HK-2 (cell line): ENCODE measurements at regions not wholly inside any gene's neighbourhood (a gene's known extent, or its start where the extent isn't known, plus 50 kb on each side); places are given as distances from the start of the nearest gene placed in this dataset.

Experiments
- DNase-seq: peaks from one replicate; pipeline ENCODE4 v3.0.0-alpha.2; 2018; ENCODE audit not compliant: unreplicated experiment

DNA sequence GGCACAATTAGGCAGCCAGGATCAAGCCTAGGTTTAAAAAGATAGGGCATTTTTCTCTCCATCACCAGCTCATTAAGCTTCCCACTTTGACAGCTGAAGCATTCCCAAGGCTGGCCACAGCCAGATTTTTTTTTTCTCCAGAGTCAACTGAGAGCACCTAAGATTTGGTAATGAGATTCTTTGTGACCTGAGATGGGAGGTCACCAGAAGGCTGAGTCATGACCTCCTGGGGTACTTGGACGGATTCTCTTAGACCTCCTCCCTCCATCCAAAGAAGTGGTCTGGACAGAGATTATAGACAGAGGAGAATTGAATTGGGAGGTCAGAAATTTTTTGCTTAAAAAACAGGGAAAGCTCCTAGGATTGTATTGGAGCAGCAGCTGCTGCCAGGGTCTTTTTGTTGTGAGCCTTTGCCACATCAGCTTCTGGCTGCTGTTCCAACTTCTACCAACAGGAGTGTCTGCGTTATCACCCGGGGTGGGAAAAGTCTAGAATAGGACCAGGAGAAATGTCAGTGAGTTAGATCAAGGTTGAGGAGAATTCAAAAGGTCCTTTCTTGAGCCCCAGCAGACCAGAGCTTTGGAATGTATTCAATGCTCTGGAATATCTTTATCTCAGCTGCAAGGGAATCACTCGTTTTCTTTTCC lies 221.2 kb upstream of the N4BP1 start:
- DNase-seq, result no peak

DNA sequence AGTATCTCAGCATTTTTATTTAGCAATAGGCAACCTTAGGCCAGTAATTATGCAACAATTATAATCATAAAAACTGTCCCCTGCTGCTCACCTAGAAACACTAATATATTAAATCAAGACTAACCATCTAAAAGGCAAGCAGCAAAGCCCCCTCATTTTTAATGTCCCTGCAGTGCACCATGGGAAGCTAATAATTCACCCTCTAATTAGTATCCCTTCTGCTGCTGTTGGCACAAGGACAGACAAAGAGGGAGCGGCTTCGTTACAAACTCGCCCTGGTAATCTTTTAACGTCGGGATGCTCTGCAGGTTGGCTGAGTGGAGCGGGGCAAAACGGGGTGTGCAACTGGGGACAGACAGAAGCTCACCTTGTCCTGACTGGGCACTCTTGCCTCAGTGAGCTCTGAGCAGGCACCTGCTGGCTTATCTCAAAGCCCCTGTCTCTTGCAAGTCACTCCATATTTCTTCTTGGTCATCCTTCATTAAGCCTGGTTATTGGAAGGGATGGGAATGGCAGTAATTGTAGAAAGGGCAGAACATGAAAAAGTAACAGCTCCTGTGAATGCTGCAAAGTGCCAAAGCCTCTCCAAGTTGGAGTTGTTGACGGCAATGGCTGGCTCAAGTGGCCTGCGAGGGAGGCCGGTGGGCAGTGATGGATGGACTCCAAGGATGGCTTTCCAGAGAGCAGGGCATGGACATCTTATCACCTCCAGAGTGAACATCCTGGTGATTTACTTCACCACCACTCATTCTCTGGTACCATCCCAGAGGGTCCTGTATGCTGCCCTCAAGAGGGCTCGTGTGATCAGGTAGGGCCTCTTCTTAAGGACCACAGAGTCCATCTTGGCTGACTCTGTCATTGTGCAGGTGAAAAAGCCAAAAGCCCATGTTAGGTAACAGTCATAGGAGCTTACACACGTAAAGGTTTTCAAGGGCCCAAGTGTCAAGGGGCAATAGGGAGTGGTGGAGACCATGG lies 219.6 kb upstream of the N4BP1 start:
- no peak for DNase-seq

DNA sequence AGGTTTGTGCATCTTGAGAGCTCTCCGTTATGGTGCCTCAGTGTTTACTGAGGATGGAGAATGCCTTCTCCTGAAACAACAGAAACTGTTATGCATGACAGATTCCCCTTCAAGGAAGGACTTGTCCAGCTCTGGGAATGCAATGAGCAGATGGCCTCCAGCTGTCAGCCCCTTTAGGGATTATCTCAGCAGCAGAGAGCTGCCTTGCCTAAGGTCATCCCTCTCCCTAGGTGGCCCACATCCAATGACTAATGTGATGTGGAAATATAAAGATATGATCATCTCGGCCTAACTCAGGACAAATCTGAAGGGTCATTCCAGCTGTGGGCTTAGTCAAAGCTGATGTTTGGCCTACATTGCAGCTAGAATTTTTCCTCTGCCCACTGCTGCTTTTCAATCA lies 214.3 kb upstream of the N4BP1 start:
- no peak for DNase-seq

DNA sequence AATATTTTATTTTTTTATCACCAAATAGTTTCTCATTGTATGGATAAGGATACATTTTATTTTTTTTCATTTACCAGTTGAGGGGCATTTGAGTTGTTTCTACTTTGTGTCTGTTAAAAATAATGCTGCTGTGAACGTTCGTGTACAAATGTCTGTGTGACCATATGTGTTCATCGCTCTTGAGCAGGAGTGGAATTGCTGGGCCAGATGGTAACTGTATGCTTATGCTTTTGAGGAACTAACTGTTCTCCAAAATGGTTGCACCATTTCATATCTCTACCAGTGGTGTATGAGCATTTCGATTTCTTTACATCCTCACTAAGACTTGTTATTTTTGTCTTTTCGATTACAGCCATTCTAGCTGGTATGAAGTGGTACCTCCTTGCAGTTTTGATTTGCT lies 212.5 kb upstream of the N4BP1 start:
- DNase-seq, result no peak

DNA sequence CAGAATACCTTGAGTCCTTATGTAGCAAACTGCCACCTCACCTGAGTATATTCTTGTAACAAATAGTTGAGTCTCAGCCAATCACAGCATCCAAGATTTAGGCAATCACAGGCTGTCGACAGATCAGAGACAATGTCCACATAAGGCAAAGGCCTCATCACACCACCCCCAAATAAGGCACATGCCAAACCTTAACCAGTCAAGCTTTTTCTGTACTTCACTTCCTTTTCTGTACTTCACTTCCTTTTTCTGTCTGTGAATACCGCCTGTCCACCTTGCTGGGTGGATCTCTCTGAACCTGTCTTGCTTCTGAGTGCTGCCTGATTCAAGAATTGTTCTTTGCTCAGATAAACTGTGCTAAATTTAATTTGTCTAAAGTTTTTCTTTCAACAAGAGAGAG lies 210.4 kb upstream of the N4BP1 start:
- DNase-seq, result no peak

DNA sequence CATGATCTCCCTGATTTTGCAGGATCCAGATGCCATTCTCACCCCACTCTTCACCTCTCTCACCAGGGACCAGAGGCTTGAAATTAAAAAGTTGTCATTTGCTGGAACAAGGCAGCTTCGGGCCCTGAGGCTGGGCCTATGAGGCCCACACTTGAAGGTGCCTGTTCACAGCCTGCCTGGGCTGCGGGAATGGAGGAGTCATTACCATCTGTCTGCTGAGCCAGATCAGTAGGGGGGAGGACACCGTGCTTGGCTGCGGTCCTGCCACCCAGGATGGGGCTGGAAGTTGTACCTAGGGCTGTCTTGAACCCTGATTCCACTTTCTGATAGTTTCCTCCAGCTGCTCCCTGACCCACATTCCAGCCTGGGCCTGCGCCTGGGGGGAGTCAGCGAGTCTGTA lies 208.3 kb upstream of the N4BP1 start:
- DNase-seq, result no peak

DNA sequence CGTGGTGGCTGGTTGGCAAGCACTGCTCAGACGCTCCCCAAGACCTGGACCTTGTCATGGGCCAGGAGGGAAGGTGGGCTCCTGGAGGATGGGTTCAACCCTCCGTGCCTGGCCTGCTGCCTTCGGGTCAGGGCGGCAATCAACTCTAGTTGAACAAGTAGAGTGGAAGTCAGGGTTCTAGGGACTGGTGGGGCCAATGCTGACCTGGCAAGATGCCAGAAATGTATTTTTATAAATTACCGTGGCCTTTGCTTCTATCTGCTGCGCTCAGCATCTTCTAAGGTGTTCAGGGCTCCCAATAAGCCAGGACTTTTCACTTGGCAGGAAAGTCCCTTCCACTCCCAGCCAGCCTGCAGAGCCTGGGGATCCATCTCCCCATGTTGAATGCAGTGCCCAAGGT lies 207.1 kb upstream of the N4BP1 start:
- DNase-seq, result no peak

DNA sequence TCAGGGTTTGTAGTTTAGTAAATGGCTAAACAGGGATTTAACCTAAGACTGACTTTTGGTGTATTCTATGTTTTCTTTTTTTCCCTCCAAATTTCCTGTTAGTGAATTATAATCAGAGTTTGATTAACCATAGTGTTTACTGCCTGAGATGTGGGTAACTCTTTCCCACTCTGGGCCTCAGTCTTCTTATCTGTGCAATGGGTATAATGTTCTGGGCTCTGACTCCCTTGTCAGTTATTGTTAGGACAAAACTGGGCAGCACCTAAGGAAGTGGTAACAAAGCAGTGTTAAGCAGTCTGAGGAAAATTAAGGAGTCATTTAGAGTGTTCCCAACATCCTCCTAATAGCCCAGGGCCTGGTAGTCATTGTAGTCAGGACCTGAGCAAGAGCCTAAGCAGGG lies 206.4 kb upstream of the N4BP1 start:
- DNase-seq, result no peak

DNA sequence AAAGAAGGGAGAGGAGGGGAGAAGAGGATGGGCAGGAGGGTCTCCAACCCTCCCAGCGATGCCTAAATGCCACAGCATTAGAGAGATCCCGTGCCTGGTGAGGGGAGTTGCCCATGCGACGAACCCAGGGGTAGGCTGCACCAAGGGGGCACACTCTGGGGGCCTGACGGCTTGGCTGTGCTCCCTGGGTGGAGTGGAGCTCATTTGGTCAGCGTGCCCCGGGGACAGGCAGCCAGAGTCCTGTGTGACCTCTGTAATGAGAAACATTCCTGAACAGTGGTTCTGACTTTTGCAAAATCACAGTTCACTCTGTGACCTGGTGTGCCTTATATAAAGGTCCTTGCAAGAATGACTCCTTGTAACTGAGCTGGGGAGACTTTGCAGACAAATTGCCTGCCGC lies 205.0 kb upstream of the N4BP1 start:
- DNase-seq, result no peak

DNA sequence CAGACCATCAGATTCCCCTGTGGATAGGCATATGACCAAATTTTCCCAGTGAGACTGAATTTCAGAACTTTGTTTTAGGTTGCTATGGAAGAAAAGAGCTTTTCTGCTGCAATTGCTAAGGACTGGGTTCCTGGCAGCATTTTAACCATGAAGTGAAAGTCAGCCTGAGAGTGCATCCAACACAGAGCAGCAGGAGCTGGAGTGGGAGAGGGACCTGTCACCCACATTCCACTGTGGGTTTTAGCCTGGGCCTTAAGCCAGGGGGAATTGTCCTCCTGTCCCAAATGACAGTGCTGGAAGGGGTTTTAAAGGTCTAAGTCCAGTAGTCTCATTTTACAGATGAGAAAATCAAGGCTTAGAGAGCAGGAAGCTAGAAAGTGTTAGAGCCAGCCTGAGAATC lies 203.5 kb upstream of the N4BP1 start:
- no peak for DNase-seq

DNA sequence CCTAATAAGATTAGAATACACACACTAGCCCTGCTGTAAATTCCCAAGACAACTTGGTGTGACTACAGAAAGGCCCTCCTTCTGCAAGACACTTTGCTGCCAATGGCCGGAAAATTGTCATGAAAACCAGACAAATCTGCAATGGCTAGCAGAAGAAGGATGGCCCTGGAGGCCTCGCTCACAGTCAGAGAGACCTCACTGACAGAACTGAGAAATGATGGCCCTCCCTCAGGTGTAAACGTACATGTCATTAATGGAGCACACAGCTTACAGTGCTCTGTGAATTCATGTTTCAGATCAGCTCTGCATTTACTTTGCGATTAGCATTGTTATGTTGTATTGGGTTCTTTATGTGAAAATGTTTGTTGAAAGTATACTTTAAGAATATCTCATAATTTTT lies 202.9 kb upstream of the N4BP1 start:
- no peak for DNase-seq

DNA sequence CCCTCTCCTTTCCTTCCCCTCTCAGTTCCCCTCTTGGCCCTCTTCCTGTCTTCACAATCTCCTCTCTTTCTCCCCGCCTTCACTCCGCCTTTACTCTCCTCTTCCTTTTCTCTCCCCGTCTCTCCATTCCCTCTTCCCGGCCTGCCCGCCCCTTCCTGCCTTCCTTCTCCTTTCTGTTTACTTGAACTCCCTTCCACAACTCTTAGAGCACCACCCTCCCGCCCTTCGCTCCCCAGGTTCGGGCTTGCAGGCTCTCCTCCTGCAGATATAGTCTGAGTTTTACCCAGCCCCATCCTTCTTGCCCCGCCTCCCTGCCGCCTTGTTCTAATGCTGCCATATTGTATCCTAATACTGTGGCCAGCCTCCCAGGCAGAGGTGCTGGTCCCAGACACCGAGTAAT lies 201.5 kb upstream of the N4BP1 start:
- DNase-seq, result no peak

DNA sequence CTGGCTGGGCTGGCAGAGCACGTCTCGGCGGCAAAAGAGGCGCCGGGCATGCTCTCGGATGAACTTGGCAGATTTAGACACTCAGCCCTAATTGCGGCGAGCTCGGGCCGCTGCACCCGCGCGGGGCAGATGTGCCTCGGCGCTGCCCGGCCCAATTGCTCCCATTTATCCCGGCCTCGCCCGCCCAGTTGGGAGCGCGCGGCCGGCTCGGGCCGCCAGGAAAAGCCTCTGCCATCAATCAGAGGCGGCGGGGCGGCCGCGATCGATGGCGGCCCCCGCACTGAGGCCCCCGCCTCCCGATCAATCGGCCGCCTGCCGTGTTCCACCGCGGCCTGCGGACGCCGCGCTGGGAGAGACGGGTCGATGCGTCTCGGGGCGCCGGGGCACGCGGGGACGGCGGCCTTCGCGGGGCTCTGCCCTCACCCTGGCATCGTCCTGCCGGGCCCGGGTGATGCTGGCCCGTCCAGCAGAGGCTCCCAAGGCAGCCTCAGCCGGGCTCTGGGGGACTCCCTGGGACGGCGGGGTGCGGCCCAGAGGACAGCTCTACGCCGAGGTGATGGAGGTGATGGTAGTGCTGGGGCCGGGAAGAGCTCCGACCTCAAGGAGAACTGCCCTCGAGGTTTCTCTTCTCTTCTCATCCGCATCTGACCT lies 200.9 kb upstream of the N4BP1 start:
- no peak for DNase-seq

DNA sequence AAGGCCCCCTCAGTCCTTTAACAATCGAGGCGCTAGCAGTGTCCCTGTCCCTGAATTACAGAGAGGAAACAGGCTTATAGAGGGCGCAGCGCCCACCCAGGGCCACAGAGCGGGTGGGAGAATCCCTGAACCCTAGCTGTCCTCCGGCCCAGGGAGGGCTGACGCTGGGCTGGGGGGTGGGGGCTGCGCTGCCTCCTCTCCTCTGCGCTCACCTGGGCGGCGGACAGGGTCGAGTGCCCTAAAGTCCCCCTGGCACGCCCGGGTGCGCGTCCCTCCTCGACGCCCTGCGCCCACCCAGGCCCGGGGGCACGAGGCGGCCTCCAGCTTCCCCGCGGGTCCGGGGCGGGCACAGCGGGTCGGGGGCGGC lies 200.4 kb upstream of the N4BP1 start:
- DNase-seq, result no peak

DNA sequence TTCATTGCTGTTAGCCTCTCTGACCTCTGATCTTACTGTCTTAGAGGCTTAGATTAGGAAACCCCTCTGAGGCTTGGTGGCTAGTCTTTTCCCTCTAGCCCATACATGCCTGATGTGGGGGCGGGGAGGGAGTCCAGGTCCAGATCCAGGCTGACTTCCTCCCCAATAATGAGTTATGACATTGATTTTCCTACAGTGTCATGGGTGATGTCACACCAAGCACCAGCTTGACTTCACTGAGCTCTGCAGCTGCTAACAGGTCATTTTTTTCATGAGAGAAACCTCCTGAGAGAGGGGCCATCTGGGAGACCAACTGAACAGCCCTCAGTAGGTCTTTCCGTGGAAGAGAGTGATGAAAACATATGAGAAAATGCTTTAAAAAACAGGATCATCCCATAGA lies 180.2 kb upstream of the N4BP1 start:
- no peak for DNase-seq

DNA sequence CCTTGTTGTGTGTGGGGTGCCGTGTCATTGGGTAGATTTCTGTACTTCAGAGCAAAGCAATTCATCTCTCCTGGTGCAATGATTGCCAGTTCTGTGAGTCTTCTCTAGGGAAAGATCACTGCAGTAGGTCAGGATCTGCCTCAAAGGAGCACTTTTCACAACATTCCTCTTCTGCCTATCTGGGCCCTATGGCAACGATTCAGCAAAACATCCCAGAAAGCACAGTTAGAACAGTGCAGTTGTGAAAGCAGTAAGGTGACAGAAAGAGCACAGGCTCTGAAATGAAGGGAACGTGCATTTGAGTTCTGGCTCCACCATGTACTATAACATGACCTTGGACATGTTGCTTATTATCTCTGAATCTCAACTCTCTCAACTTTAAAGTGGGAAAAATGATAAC lies 178.5 kb upstream of the N4BP1 start:
- DNase-seq, result no peak

DNA sequence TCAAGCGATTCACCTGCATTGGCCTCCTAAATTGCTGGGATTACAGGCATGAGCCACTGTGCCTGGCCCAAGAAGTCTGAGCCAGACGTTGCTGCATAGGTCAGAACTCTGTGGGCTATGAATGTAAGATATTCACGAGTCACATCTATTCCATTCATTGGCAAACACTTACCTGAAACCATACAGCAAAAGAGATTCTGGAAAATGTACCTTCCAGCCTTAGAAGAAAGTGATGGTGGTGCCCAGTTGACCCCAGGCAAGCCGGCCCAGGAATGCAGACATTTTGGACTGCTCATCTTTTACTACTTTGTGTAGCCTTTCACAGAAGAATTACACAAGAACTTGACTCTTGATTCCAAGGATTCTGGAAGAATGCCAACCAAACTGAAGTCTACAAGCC lies 135.6 kb upstream of the N4BP1 start:
- no peak for DNase-seq

DNA sequence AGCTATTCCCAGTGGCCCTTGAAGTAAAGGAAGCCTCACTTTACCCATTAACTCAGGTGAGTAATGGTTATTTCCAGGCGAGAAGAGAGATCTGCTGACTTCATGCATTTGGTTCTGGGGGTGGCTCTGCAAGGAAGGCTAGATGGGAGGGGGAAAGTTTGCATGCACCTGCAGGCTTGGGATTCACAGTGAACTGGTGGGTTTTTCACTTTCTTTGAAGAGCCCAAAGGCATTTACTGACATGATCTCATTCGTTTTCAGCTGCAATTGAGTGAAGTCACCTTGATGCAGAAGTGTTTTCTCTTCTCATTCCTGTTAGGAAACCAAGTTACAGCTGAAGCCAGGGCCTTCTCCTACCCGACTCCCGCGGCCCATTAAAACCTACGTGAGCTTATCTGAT lies 131.0 kb upstream of the N4BP1 start:
- no peak for DNase-seq

DNA sequence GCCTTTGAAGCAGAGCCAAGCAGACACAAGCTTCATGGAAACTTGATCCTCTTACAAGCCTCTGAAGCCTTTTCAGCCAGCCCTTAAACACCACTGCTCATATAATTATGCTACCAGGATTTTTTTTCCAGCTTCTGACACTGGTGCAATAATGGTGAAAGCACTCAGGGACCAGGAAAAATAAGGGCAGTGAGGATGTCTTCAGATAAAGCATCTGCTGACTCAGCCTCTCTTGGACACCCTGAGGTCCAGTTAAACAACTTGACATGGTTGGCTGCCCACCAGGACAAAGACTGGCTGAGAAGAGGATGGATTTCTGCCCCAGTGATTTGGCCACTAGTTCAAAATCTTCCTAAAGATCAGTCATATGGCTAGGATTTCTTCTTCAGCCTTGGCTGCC lies 124.2 kb upstream of the N4BP1 start:
- no peak for DNase-seq

DNA sequence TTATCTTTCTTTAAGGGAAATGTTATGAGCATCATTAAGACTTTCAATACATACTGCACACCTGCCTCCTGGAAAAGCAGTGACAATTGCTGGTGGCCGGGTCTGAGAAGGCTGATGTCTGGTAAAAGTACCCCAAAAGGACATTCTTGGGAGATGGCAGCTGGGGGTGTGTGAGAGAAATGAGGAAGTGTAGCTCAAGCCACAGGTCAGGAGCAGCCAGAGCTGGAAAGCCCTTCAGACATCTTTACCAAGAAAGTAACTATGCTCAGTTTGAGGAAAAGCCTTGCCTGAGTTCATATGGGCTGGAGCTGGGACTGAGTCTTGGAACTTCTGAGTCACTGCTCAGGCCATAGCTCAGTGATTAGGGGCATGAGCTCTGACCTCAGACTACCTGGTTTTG lies 94.7 kb upstream of the N4BP1 start:
- DNase-seq, result no peak

DNA sequence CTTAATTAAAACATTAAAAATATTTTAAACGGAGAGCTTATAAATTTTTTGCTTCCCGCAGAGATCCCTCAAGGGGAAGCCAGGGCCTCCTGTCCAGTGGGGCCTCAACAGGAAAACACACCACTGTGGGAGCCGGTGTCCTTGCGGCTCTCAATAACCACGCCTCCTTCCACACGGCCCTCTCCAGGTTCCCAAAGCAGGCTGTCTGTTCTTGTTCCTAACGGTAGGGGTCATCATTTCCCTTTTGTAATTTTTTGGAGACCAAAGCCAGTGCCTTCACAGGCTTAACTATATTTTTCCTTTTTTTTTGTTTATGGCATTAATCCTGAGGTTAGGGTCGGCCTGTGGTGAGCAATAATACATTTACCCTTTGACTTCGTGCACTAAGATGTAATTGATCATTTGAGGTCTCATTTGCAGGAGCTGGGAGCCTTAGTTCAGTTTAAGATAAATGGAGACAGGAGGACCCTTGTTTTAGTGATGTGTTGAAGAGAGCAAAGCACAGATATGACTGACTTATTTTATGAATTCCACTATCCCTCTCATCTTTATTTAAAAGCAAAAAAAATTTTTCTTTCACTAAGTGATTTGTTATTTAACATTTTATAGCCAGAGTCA lies 77.5 kb upstream of the N4BP1 start:
- peak; percentile 64 for DNase-seq

DNA sequence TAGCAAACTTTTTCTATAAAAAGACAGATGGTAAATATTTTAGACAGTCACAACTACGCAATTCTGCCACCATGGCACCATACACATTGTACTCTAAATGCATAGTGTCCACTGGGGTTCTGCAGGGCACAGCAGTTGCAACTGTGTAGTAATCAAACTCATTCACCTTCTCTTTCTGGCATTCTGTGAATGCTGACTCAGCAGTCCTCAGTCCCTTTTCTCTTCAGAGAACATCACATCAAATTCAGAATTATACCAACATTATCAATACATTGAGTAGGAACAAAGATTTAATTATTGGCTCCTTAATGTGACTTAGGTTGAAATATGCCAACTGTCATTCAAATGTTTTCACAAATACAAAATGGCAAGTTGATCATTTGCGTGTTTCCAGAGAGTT lies 74.2 kb upstream of the N4BP1 start:
- no peak for DNase-seq

DNA sequence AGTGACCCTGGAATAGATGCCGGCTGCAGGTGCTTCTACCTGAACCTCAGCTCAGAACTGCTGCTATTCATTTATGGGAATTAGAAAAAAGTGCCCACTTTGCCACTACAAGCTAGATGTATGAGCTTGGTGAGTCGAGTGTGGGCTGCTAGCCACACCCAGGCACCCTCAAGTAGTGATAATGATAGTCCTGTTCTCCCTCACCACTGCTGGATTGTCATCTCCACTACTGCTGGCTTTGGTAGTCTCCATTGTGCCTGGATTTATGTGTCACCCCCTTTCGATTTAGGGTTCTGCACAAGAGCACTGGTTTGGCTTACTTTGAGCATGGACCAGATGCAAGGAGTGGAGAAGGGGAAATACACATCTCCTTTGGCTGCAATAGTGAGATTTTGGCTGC lies 73.0 kb upstream of the N4BP1 start:
- no peak for DNase-seq
